NCI-H2107 (cell line): ENCODE measurements at regions not wholly inside any gene's neighbourhood (a gene's known extent, or its start where the extent isn't known, plus 50 kb on each side); places are given as distances from the start of the nearest gene placed in this dataset.

Experiments
- DNase-seq: peaks from one replicate; lab custom pipeline; 2025; lab: John Stamatoyannopoulos, UW

- DNase-seq: peak; percentile 8
Measured at GRCh38 chr4:128386761-128387599, 99.4 kb upstream of the PGRMC2 start.

GRCh38 chr4:128385683-128386304 lies 98.2 kb upstream of the PGRMC2 start:
- DNase-seq: no peak

- DNase-seq: no peak
Measured at GRCh38 chr4:128384765-128385598, 97.4 kb upstream of the PGRMC2 start.

GRCh38 chr4:128384091-128384520 lies 96.5 kb upstream of the PGRMC2 start:
- DNase-seq: no peak

- no peak for DNase-seq
Measured at GRCh38 chr4:128381748-128382559, 94.3 kb upstream of the PGRMC2 start.

- no peak for DNase-seq
Measured at GRCh38 chr4:128380306-128380705, 92.7 kb upstream of the PGRMC2 start.

- no peak for DNase-seq
Measured at GRCh38 chr4:128379860-128380259, 92.2 kb upstream of the PGRMC2 start.

GRCh38 chr4:128378668-128379067 lies 91.1 kb upstream of the PGRMC2 start:
- DNase-seq: no peak

GRCh38 chr4:128376958-128377357 lies 89.3 kb upstream of the PGRMC2 start:
- DNase-seq: no peak

GRCh38 chr4:128376303-128376702 lies 88.7 kb upstream of the PGRMC2 start:
- no peak for DNase-seq

- no peak for DNase-seq
Measured at GRCh38 chr4:128373628-128374027, 86.0 kb upstream of the PGRMC2 start.

- DNase-seq: no peak
Measured at GRCh38 chr4:128371876-128372275, 84.3 kb upstream of the PGRMC2 start.

- DNase-seq: no peak
Measured at GRCh38 chr4:128371001-128371777, 83.6 kb upstream of the PGRMC2 start.

GRCh38 chr4:128366212-128366611 lies 78.6 kb upstream of the PGRMC2 start:
- no peak for DNase-seq

GRCh38 chr4:128364565-128364964 lies 77.0 kb upstream of the PGRMC2 start:
- no peak for DNase-seq

- DNase-seq: no peak
Measured at GRCh38 chr4:128363966-128364365, 76.4 kb upstream of the PGRMC2 start.

GRCh38 chr4:128362760-128363159 lies 75.1 kb upstream of the PGRMC2 start:
- no peak for DNase-seq

- DNase-seq: no peak
Measured at GRCh38 chr4:128359422-128359821, 71.8 kb upstream of the PGRMC2 start.

- DNase-seq: no peak
Measured at GRCh38 chr4:128358913-128359279, 71.3 kb upstream of the PGRMC2 start.

- DNase-seq: no peak
Measured at GRCh38 chr4:128358231-128358912, 70.8 kb upstream of the PGRMC2 start.
